ENCODE measurements at regions not wholly inside any gene's neighbourhood (a gene's known extent, or its start where the extent isn't known, plus 50 kb on each side); places are given as distances from the start of the nearest gene placed in this dataset.

DNA sequence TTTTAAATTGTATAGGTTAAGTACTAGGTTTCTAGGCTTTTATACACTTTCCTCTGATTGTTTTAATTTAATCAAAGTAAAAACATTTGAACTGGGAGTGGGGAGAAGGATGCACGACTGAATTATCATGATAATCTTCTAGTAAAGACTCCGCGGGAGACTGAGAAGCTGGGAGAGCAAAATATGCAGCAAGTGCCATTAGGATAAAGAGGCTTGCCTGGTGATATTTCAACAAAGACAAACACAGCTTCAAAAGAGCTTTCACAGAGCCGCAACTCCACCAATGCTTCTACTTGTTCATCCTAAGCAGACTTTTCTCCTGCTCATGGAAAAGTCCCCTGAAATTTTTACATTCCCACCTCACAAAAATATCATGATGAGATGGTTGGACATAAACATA is 239.0 kb upstream of the PTBP2 start:
- in situ Hi-C loops (cut with HindIII; ENCODE audit: extremely low pct_ligation_motif_present, low pct_unique_long_range_greater_than_20kb) = no loop called here
- ATAC-seq (no peak), DNase-seq (ENCODE audit: low spot score) (no peak), FAIRE-seq (no peak)
- WGBS (ENCODE audit: low lambda C conversion rate) = 4% methylated on average over 4 of the region's 4 CpGs
- Histone ChIP-seq H3K9ac (ENCODE audit: insufficient read depth, low read depth, low read length) (no peak overlapping the region), H3K9me3 (ENCODE audit: low read length) (no peaks in the 10 kb centered on the region), H3K36me3 (replicated peaks in 1 of 2; ENCODE audit: control insufficient read depth in 1 of 2, insufficient read depth in 2 of 2, low read length in 2 of 2) (no peaks in the 10 kb centered on the region), H3K4me1 (ENCODE audit: insufficient read depth, low read length) (no peaks in the 10 kb centered on the region), H3K27ac (ENCODE audit: extremely low read length, insufficient read depth, low read length) (no peak overlapping the region), H2AFZ (ENCODE audit: low read length) (no peak overlapping the region), H4K20me1 (ENCODE audit: insufficient read depth, low read length) (no peaks in the 10 kb centered on the region), H3K79me2 (ENCODE audit: insufficient read depth, low read length) (no peaks in the 10 kb centered on the region), H3K4me3 (replicated peaks in 1 of 3; ENCODE audit: insufficient read depth in 1 of 3, low read depth in 2 of 3, low read length in 3 of 3) (no peak overlapping the region), H3K4me2 (ENCODE audit: low read depth, low read length) (no peak overlapping the region), H3K27me3 (ENCODE audit: control insufficient read depth in 1 of 2, insufficient read depth in 2 of 2, low read length in 2 of 2) (no peaks in the 10 kb centered on the region)
- CTCF ChIA-PET (ENCODE audit: low intra/inter-chr PET ratio, low total read pairs) = no interaction called here
- BruUV-seq (replicated peaks) = no TSS peak
- POLR2A ChIA-PET = no interaction called here
- intact Hi-C loops (cut with micrococcal nuclease; ENCODE audit: unreplicated experiment) = no loop called here
- TF ChIP-seq ZNF747 (CRISPR knock-in tag; IDR thresholded peaks at IDR 0.05; ENCODE audit: borderline replicate concordance) (no peak), CEBPB (IDR thresholded peaks at IDR 0.05; ENCODE audit: borderline replicate concordance, low read depth, low read length) (no peak), ZNF230 (CRISPR knock-in tag; IDR thresholded peaks at IDR 0.05) (no peak), NR3C1 (CRISPR knock-in tag; IDR thresholded peaks at IDR 0.05) (no peak), NBN (conservative IDR thresholded peaks at IDR 0.05) (no peak), ZNF674 (CRISPR knock-in tag; IDR thresholded peaks at IDR 0.05; ENCODE audit: low read depth) (no peak), HDAC6 (IDR thresholded peaks at IDR 0.05; ENCODE audit: low read depth, low read length) (no peak), ZBTB8A (CRISPR knock-in tag; IDR thresholded peaks at IDR 0.05; ENCODE audit: borderline replicate concordance, low read depth) (no peak), SRSF1 (optimal IDR thresholded peaks at IDR 0.05; ENCODE audit: low read depth, low read length) (no peak), ZNF207 (IDR thresholded peaks at IDR 0.05; ENCODE audit: borderline replicate concordance) (no peak), XRCC5 (optimal IDR thresholded peaks at IDR 0.05; ENCODE audit: low read length) (no peak)
- TF ChIP-seq, protein P1, sequence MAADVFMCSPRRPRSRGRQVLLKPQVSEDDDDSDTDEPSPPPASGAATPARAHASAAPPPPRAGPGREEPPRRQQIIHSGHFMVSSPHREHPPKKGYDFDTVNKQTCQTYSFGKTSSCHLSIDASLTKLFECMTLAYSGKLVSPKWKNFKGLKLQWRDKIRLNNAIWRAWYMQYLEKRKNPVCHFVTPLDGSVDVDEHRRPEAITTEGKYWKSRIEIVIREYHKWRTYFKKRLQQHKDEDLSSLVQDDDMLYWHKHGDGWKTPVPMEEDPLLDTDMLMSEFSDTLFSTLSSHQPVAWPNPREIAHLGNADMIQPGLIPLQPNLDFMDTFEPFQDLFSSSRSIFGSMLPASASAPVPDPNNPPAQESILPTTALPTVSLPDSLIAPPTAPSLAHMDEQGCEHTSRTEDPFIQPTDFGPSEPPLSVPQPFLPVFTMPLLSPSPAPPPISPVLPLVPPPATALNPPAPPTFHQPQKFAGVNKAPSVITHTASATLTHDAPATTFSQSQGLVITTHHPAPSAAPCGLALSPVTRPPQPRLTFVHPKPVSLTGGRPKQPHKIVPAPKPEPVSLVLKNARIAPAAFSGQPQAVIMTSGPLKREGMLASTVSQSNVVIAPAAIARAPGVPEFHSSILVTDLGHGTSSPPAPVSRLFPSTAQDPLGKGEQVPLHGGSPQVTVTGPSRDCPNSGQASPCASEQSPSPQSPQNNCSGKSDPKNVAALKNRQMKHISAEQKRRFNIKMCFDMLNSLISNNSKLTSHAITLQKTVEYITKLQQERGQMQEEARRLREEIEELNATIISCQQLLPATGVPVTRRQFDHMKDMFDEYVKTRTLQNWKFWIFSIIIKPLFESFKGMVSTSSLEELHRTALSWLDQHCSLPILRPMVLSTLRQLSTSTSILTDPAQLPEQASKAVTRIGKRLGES (CRISPR knock-in tag; IDR thresholded peaks at IDR 0.05; ENCODE audit: borderline replicate concordance) = no peak
- TF ChIP-seq, protein P2, sequence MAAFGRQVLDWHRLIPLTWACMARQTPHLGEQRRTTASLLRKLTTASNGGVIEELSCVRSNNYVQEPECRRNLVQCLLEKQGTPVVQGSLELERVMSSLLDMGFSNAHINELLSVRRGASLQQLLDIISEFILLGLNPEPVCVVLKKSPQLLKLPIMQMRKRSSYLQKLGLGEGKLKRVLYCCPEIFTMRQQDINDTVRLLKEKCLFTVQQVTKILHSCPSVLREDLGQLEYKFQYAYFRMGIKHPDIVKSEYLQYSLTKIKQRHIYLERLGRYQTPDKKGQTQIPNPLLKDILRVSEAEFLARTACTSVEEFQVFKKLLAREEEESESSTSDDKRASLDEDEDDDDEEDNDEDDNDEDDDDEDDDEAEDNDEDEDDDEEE (CRISPR knock-in tag; IDR thresholded peaks at IDR 0.05) = no peak
- TF ChIP-seq, protein P3, sequence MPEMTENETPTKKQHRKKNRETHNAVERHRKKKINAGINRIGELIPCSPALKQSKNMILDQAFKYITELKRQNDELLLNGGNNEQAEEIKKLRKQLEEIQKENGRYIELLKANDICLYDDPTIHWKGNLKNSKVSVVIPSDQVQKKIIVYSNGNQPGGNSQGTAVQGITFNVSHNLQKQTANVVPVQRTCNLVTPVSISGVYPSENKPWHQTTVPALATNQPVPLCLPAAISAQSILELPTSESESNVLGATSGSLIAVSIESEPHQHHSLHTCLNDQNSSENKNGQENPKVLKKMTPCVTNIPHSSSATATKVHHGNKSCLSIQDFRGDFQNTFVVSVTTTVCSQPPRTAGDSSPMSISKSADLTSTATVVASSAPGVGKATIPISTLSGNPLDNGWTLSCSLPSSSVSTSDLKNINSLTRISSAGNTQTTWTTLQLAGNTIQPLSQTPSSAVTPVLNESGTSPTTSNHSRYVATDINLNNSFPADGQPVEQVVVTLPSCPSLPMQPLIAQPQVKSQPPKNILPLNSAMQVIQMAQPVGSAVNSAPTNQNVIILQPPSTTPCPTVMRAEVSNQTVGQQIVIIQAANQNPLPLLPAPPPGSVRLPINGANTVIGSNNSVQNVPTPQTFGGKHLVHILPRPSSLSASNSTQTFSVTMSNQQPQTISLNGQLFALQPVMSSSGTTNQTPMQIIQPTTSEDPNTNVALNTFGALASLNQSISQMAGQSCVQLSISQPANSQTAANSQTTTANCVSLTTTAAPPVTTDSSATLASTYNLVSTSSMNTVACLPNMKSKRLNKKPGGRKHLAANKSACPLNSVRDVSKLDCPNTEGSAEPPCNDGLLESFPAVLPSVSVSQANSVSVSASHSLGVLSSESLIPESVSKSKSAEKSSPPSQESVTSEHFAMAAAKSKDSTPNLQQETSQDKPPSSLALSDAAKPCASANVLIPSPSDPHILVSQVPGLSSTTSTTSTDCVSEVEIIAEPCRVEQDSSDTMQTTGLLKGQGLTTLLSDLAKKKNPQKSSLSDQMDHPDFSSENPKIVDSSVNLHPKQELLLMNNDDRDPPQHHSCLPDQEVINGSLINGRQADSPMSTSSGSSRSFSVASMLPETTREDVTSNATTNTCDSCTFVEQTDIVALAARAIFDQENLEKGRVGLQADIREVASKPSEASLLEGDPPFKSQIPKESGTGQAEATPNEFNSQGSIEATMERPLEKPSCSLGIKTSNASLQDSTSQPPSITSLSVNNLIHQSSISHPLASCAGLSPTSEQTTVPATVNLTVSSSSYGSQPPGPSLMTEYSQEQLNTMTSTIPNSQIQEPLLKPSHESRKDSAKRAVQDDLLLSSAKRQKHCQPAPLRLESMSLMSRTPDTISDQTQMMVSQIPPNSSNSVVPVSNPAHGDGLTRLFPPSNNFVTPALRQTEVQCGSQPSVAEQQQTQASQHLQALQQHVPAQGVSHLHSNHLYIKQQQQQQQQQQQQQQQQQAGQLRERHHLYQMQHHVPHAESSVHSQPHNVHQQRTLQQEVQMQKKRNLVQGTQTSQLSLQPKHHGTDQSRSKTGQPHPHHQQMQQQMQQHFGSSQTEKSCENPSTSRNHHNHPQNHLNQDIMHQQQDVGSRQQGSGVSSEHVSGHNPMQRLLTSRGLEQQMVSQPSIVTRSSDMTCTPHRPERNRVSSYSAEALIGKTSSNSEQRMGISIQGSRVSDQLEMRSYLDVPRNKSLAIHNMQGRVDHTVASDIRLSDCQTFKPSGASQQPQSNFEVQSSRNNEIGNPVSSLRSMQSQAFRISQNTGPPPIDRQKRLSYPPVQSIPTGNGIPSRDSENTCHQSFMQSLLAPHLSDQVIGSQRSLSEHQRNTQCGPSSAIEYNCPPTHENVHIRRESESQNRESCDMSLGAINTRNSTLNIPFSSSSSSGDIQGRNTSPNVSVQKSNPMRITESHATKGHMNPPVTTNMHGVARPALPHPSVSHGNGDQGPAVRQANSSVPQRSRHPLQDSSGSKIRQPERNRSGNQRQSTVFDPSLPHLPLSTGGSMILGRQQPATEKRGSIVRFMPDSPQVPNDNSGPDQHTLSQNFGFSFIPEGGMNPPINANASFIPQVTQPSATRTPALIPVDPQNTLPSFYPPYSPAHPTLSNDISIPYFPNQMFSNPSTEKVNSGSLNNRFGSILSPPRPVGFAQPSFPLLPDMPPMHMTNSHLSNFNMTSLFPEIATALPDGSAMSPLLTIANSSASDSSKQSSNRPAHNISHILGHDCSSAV (CRISPR knock-in tag; IDR thresholded peaks at IDR 0.05; ENCODE audit: borderline replicate concordance) = no peak
